Activated CD8-positive, alpha-beta T cell treated with anti-CD3 and anti-CD28 coated beads, Interleukin-2, amount 10 ng/mL, durations not matched to agents 7 days and 5 days (primary cell): ENCODE measurements at regions not wholly inside any gene's neighbourhood (a gene's known extent, or its start where the extent isn't known, plus 50 kb on each side); places are given as distances from the start of the nearest gene placed in this dataset.
"Not testable (repeated sequence)": the region's sequence is repeated elsewhere in the genome, so short reads cannot be mapped to it uniquely, and the experiment has no call there.

Source experiments
- ATAC-seq: fragments of 150-1000 bp; cut with Tn5 transposase; one replicate; pipeline ENCODE4 v1.10.0; 2021; ENCODE audit warnings: moderate library complexity
- CTCF ChIA-PET: fragments of 350-600 bp; sonication (Branson Sonifier 250); formaldehyde crosslinking; loops from one replicate; lab custom pipeline; 2021; ENCODE audit warnings: antibody characterized with exemption; lab: Charles Lee
- POLR2A ChIA-PET: fragments of 350-600 bp; sonication (Branson Sonifier 250); formaldehyde crosslinking; loops from one replicate; lab custom pipeline; 2021; ENCODE audit warnings: antibody characterized with exemption; lab: Charles Lee
- DNase-seq: peaks from one replicate; pipeline ENCODE4 v3.0.0-alpha.2; 2020
- H3K27ac Mint-ChIP-seq: one replicate; pipeline ENCODE4 v1.8.0; 2021; ENCODE audit warnings: mild to moderate bottlenecking, mixed read lengths
- H3K27me3 Mint-ChIP-seq: one replicate; pipeline ENCODE4 v1.8.0; 2021; ENCODE audit warnings: low read depth, mixed read lengths
- H3K36me3 Mint-ChIP-seq: one replicate; pipeline ENCODE4 v1.8.0; 2021; ENCODE audit warnings: low read depth, mixed read lengths
- H3K4me1 Mint-ChIP-seq: one replicate; pipeline ENCODE4 v1.8.0; 2021; ENCODE audit warnings: low read depth, mixed read lengths
- H3K4me3 Mint-ChIP-seq: one replicate; pipeline ENCODE4 v1.8.0; 2021; ENCODE audit warnings: mild to moderate bottlenecking, mixed read lengths
- H3K9me3 Mint-ChIP-seq: one replicate; pipeline ENCODE4 v1.8.0; 2022; ENCODE audit warnings: mixed read lengths; ENCODE audit not compliant: insufficient read depth

GRCh38 chr2:64816526-64816925 lies 162.8 kb upstream of the SERTAD2 start:
- H3K4me3 Mint-ChIP-seq, H3K27ac Mint-ChIP-seq, H3K9me3 Mint-ChIP-seq, H3K27me3 Mint-ChIP-seq, H3K36me3 Mint-ChIP-seq, POLR2A ChIA-PET, DNase-seq, ATAC-seq: not testable (repeated sequence)
- CTCF ChIA-PET, result interaction anchor here (1.3 to 5.1 kb wide), 2 partner anchors 15 to 49 kb away, joined by 3 to 42 read pairs; no protein-coding TSS in a partner anchor
- peaks cover 48% of the 10 kb centered on the region for H3K4me1 Mint-ChIP-seq

GRCh38 chr2:64817453-64817852 lies 163.7 kb upstream of the SERTAD2 start:
- CTCF ChIA-PET, result interaction anchor here (1.3 to 5.1 kb wide), 2 partner anchors 14 to 50 kb away, joined by 3 to 42 read pairs; no protein-coding TSS in a partner anchor
- Mint-ChIP-seq H3K36me3 (peaks cover 3% of the 10 kb centered on the region), H3K27ac (no peak overlapping the region), H3K27me3 (no peaks in the 10 kb centered on the region), H3K4me3 (no peak overlapping the region), H3K4me1 (peaks cover 39% of the 10 kb centered on the region), H3K9me3 (no peaks in the 10 kb centered on the region)
- POLR2A ChIA-PET, result no interaction called here
- DNase-seq, result no peak
- ATAC-seq, result no peak

GRCh38 chr2:64818664-64819060 lies 164.9 kb upstream of the SERTAD2 start:
- H3K9me3 Mint-ChIP-seq, result no peaks in the 10 kb centered on the region
- H3K36me3 Mint-ChIP-seq, result peaks cover 3% of the 10 kb centered on the region
- ATAC-seq (no peak), DNase-seq (no peak)
- no peaks in the 10 kb centered on the region for H3K27me3 Mint-ChIP-seq
- peaks cover 37% of the 10 kb centered on the region for H3K4me1 Mint-ChIP-seq
- peak overlapping the region; percentile 39 for H3K27ac Mint-ChIP-seq
- H3K4me3 Mint-ChIP-seq, result no peak overlapping the region
- CTCF ChIA-PET, result interaction anchor here (0.7 to 5.1 kb wide), 5 partner anchors 13 to 232 kb away, joined by 3 to 42 read pairs (median 6); no protein-coding TSS in a partner anchor
- POLR2A ChIA-PET, result interaction anchor here (1.2 to 1.6 kb wide), 3 partner anchors 67 to 165 kb away, joined by 3 to 6 read pairs (median 3); partner anchors contain the start of gene SERTAD2

GRCh38 chr2:64819361-64819760 lies 165.6 kb upstream of the SERTAD2 start:
- H3K9me3 Mint-ChIP-seq, result no peaks in the 10 kb centered on the region
- ChIA-PET CTCF (interaction anchor here (0.6 to 5.1 kb wide), 12 partner anchors 10 to 232 kb away, joined by 3 to 42 read pairs (median 4); no protein-coding TSS in a partner anchor), POLR2A (interaction anchor here (0.6 to 2.0 kb wide), 7 partner anchors 15 to 170 kb away, joined by 3 to 10 read pairs (median 4); partner anchors contain the start of gene SERTAD2)
- peak overlapping the region; percentile 28 for H3K4me3 Mint-ChIP-seq
- DNase-seq (no peak), ATAC-seq (no peak)
- no peaks in the 10 kb centered on the region for H3K27me3 Mint-ChIP-seq
- peaks cover 35% of the 10 kb centered on the region for H3K4me1 Mint-ChIP-seq
- peak overlapping the region; percentile 90 for H3K27ac Mint-ChIP-seq
- peaks cover 3% of the 10 kb centered on the region for H3K36me3 Mint-ChIP-seq

- POLR2A ChIA-PET, result interaction anchor here (0.6 to 2.0 kb wide), 7 partner anchors 10 to 183 kb away, joined by 3 to 10 read pairs (median 3); partner anchors contain the start of gene SERTAD2
- CTCF ChIA-PET, result interaction anchor here (0.6 to 5.1 kb wide), 15 partner anchors 9 to 298 kb away, joined by 3 to 42 read pairs (median 4); partner anchors contain the start of gene SERTAD2
- no peaks in the 10 kb centered on the region for H3K9me3 Mint-ChIP-seq
- peak overlapping the region; percentile 90 for H3K27ac Mint-ChIP-seq
- peak; percentile 67 for DNase-seq
- H3K4me1 Mint-ChIP-seq, result peaks cover 35% of the 10 kb centered on the region
- peak; percentile 92 for ATAC-seq
- H3K27me3 Mint-ChIP-seq, result no peaks in the 10 kb centered on the region
- H3K4me3 Mint-ChIP-seq, result peak overlapping the region; percentile 61
- H3K36me3 Mint-ChIP-seq, result peaks cover 3% of the 10 kb centered on the region
Measured at GRCh38 chr2:64819774-64820688, 166.3 kb upstream of the SERTAD2 start.

GRCh38 chr2:64820901-64821300 lies 167.2 kb upstream of the SERTAD2 start:
- POLR2A ChIA-PET, result interaction anchor here (0.5 to 2.0 kb wide), 5 partner anchors 9 to 184 kb away, joined by 3 to 10 read pairs (median 3); no protein-coding TSS in a partner anchor
- H3K4me1 Mint-ChIP-seq, result peaks cover 33% of the 10 kb centered on the region
- H3K27ac Mint-ChIP-seq, result peak overlapping the region; percentile 60

GRCh38 chr2:64823794-64824193 lies 165.4 kb upstream of the SLC1A4 start:
- peaks cover 23% of the 10 kb centered on the region for H3K4me1 Mint-ChIP-seq
- no peaks in the 10 kb centered on the region for H3K9me3 Mint-ChIP-seq
- H3K27ac Mint-ChIP-seq, result no peak overlapping the region
- peaks cover 3% of the 10 kb centered on the region for H3K36me3 Mint-ChIP-seq
- ATAC-seq (no peak), DNase-seq (no peak)
- ChIA-PET CTCF (interaction anchor here (1.3 to 1.7 kb wide), 3 partner anchors 8 to 66 kb away, joined by 3 to 10 read pairs (median 3); no protein-coding TSS in a partner anchor), POLR2A (no interaction called here)
- H3K4me3 Mint-ChIP-seq, result no peak overlapping the region
- no peaks in the 10 kb centered on the region for H3K27me3 Mint-ChIP-seq

More at GRCh38 chr2:64820901-64821300, 167.2 kb upstream of the SERTAD2 start:
- Mint-ChIP-seq H3K9me3 (no peaks in the 10 kb centered on the region), H3K36me3 (peaks cover 3% of the 10 kb centered on the region), H3K27me3 (no peaks in the 10 kb centered on the region), H3K4me3 (no peak overlapping the region)
- no peak for ATAC-seq
- DNase-seq, result no peak
- CTCF ChIA-PET, result interaction anchor here (1.4 to 5.1 kb wide), 9 partner anchors 8 to 298 kb away, joined by 3 to 42 read pairs (median 6); no protein-coding TSS in a partner anchor

- peaks cover 8% of the 10 kb centered on the region for H3K4me1 Mint-ChIP-seq
- DNase-seq (no peak), ATAC-seq (no peak)
- no peaks in the 10 kb centered on the region for H3K27me3 Mint-ChIP-seq
- no peaks in the 10 kb centered on the region for H3K9me3 Mint-ChIP-seq
- POLR2A ChIA-PET, result no interaction called here
- CTCF ChIA-PET, result interaction anchor here (11.1 kb wide), 1 partner anchor 177 kb away, joined by 184 read pairs; the partner anchor contains the start of gene SERTAD2
- H3K27ac Mint-ChIP-seq, result no peak overlapping the region
- H3K4me3 Mint-ChIP-seq, result no peak overlapping the region
- H3K36me3 Mint-ChIP-seq, result peaks cover 2% of the 10 kb centered on the region
Measured at GRCh38 chr2:64825831-64826491, 163.2 kb upstream of the SLC1A4 start.

GRCh38 chr2:64826703-64827102 lies 162.5 kb upstream of the SLC1A4 start:
- no peaks in the 10 kb centered on the region for H3K9me3 Mint-ChIP-seq
- H3K4me1 Mint-ChIP-seq, result peaks cover 12% of the 10 kb centered on the region
- ATAC-seq, result no peak
- H3K36me3 Mint-ChIP-seq, result no peaks in the 10 kb centered on the region
- H3K27me3 Mint-ChIP-seq, result no peaks in the 10 kb centered on the region
- no peak overlapping the region for H3K27ac Mint-ChIP-seq
- no peak for DNase-seq
- CTCF ChIA-PET, result interaction anchor here (11.1 kb wide), 1 partner anchor 178 kb away, joined by 184 read pairs; the partner anchor contains the start of gene SERTAD2
- POLR2A ChIA-PET, result interaction anchor here (1.9 kb wide), 1 partner anchor 16 kb away, joined by 6 read pairs; no protein-coding TSS in a partner anchor
- H3K4me3 Mint-ChIP-seq, result no peak overlapping the region

GRCh38 chr2:64828261-64828660 lies 160.9 kb upstream of the SLC1A4 start:
- ChIA-PET POLR2A (interaction anchor here (1.9 kb wide), 1 partner anchor 14 kb away, joined by 6 read pairs; no protein-coding TSS in a partner anchor), CTCF (interaction anchor here (1.6 to 11.1 kb wide), 3 partner anchors 8 to 179 kb away, joined by 4 to 184 read pairs (median 12); partner anchors contain the start of gene SERTAD2)
- Mint-ChIP-seq H3K36me3 (no peaks in the 10 kb centered on the region), H3K4me1 (peaks cover 17% of the 10 kb centered on the region), H3K27ac (no peak overlapping the region), H3K27me3 (peaks cover 2% of the 10 kb centered on the region), H3K4me3 (no peak overlapping the region), H3K9me3 (no peaks in the 10 kb centered on the region)
- DNase-seq (no peak), ATAC-seq (no peak)
